Left ventricle myocardium superior (tissue), 1 donor: ENCODE measurements at regions not wholly inside any gene's neighbourhood (a gene's known extent, or its start where the extent isn't known, plus 50 kb on each side); places are given as distances from the start of the nearest gene placed in this dataset.
"Not testable (repeated sequence)": the region's sequence is repeated elsewhere in the genome, so short reads cannot be mapped to it uniquely, and the experiment has no call there.

ENCODE experiments used
- ATAC-seq: fragments of 200-7000 bp; cut with Tn5 transposase; one replicate; pipeline ENCODE4 v1.9.1; 2020; ENCODE audit warnings: mild to moderate bottlenecking, moderate library complexity
- DNase-seq: peaks from one replicate; pipeline ENCODE4 v3.0.0-alpha.2; 2020
- intact Hi-C: fragments of 100-400 bp; cut with micrococcal nuclease; formaldehyde crosslinking; loops from one replicate; pipeline ENCODE4 v1.11.0; 2022
- donor health status: DM: no; HTN: yes; CAD: no; lungs with severe emphysema.

GRCh38 chr9:94449486-94449885 is 105.4 kb upstream of the PCAT7 start:
- ATAC-seq (no peak), DNase-seq (no peak)
- intact Hi-C loops: no loop called here

DNA sequence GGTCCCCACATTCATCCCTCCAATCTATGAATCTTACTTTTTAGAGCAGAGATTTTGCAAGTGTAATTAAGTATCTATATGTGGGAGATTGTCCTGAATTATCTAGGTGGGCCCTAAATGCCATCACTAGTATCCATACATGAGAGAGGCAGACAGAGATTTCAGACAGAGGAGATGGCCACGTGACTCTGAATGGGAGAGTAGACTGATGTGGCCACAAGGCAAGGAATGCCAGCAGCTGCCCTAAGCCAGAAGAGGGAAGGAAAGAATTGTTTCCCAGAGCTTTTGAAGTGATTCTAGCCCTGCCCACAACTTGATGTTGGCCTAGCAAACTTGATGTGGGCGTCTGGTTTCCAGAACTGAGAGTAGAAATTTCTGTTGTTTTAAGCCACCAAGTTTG is 90.1 kb upstream of the PCAT7 start:
- DNase-seq (no peak), ATAC-seq (no peak)
- intact Hi-C loops: no loop called here

- DNase-seq, ATAC-seq, intact Hi-C loops: not testable (repeated sequence)
These were observed 82.8 kb upstream of the PCAT7 start for GRCh38 chr9:94472063-94472462.

- ATAC-seq (no peak), DNase-seq (no peak)
- intact Hi-C loops: no loop called here
These were observed 82.0 kb upstream of the PCAT7 start for GRCh38 chr9:94472806-94473360.

- intact Hi-C loops: no loop called here
- ATAC-seq (no peak), DNase-seq (no peak)
These were observed 75.8 kb upstream of the PCAT7 start for GRCh38 chr9:94478755-94479730.

GRCh38 chr9:94479757-94480156 is 75.1 kb upstream of the PCAT7 start:
- DNase-seq (no peak), ATAC-seq (no peak)
- intact Hi-C loops: no loop called here

DNA sequence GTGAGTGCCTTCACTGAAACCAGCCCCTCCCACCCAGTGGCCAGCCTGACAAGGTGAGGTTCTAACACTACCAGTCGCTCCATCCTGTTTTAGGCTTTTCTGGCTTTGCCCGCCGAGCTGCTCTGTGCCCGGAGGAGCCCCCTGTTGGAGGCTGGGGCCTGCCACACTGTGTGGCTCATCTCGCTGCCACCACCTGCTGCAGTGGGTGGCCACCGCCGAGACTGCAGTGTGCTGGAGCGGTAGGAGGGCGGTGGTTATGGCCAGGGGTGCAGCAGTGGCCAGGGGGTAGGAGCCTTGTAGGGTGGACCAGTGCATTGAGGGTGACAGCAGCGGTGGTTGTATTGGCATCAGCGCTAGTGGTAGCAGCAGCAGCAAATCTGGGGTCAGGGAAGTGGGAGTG is 74.7 kb upstream of the PCAT7 start:
- intact Hi-C loops: no loop called here
- DNase-seq (no peak), ATAC-seq (no peak)

- ATAC-seq (no peak), DNase-seq (no peak)
- intact Hi-C loops: no loop called here
These were observed 72.8 kb upstream of the PCAT7 start for GRCh38 chr9:94482110-94482509.

- intact Hi-C loops: no loop called here
- ATAC-seq (no peak), DNase-seq (no peak)
These were observed 64.4 kb upstream of the PCAT7 start for GRCh38 chr9:94490465-94490864.

GRCh38 chr9:94492125-94492524 is 62.8 kb upstream of the PCAT7 start:
- intact Hi-C loops, ATAC-seq, DNase-seq: not testable (repeated sequence)

DNA sequence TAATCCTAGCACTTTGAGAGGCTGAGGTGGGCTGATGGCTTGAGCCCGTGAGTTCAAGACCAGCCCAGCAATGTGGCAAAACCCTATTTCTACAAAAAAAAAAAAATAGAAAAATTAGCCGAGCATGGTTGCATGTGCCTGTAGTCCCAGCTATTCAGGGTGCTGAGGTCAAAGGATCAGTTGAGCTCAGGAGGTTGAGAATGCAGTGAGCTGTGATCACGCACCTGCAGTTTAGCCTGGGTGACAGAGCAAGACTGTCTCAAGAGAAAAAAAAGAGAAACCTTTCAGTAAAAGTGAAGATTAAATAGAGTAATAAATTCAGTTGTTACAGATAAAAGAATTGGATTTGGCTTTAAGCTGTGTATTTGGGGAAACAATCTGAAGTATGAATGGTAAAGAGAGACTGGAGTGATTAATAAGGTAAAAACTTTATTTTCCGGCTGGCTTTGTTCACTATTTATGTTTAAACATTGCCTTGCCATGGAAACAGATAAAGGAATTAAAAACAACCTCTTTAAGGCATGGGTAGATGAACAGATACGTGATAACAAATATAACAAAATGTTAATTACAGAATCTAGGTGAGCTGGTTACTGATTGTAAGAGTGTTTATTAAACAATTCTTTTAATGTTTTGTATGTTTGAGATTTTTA is 56.0 kb upstream of the PCAT7 start:
- ATAC-seq (no peak), DNase-seq (no peak)
- intact Hi-C loops: no loop called here

DNA sequence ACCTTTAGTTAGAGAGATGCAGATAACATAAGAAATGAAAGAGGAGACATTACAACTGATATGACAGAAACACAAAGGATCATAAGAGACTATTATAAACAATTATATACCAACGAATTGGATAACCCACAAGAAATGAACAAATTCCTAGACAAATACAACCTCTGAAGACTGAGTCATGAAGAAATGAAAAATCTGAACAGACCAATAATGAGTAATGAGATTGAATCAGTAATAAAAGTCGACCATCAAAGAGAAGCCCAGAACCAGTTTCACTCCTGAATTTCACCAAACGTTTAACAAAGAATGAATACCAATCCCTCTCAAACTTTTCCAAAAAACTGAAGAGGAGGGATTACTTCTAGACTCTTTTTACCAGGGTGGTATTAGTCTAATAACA is 50.5 kb upstream of the PCAT7 start:
- ATAC-seq: no peak
- intact Hi-C loops: no loop called here
- DNase-seq: no peak
